ENCODE measurements at regions not wholly inside any gene's neighbourhood (a gene's known extent, or its start where the extent isn't known, plus 50 kb on each side); places are given as distances from the start of the nearest gene placed in this dataset.

DNA sequence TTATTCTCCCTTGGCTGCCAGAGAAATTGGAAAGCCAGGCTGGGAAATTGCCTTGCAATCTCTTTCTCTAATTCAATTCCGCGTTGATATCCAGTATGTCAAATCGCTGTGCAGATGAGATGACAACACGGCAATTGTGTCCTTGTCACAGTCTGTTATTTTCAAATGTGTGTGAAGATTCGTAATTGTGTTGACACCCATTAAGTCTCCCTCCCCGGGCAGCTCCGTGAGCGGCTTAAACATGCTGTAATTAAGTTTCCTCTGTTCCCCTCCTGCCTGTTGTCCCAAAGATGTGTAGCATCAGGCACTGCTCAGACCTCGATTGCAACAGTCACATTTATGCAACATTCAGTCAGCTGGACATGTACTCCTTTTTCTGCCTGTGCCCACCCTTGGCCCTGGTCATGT is 209.5 kb downstream of the LPIN1 start:
- H3K9me3 ChIP-seq (ENCODE audit: control insufficient read depth, low read length): peaks cover 14% of the 10 kb centered on the region
- Mint-ChIP-seq H3K9me3 (peaks cover 13% of the 10 kb centered on the region), H3K27me3 (ENCODE audit: insufficient read depth) (no peaks in the 10 kb centered on the region), H3K4me1 (peaks cover 31% of the 10 kb centered on the region), H3K4me3 (no peak overlapping the region), H3K27ac (no peak overlapping the region), H3K36me3 (ENCODE audit: low read depth) (no peaks in the 10 kb centered on the region)
- TF ChIP-seq, protein P1, sequence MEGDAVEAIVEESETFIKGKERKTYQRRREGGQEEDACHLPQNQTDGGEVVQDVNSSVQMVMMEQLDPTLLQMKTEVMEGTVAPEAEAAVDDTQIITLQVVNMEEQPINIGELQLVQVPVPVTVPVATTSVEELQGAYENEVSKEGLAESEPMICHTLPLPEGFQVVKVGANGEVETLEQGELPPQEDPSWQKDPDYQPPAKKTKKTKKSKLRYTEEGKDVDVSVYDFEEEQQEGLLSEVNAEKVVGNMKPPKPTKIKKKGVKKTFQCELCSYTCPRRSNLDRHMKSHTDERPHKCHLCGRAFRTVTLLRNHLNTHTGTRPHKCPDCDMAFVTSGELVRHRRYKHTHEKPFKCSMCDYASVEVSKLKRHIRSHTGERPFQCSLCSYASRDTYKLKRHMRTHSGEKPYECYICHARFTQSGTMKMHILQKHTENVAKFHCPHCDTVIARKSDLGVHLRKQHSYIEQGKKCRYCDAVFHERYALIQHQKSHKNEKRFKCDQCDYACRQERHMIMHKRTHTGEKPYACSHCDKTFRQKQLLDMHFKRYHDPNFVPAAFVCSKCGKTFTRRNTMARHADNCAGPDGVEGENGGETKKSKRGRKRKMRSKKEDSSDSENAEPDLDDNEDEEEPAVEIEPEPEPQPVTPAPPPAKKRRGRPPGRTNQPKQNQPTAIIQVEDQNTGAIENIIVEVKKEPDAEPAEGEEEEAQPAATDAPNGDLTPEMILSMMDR (conservative IDR thresholded peaks at IDR 0.05): no peak
- no peak overlapping the region for H3K4me3 ChIP-seq (ENCODE audit: low read length)
- H3K4me1 ChIP-seq (ENCODE audit: control insufficient read depth, insufficient read depth, low read length): peaks cover 8% of the 10 kb centered on the region
- H3K36me3 ChIP-seq (ENCODE audit: control insufficient read depth, insufficient read depth, low read length): no peaks in the 10 kb centered on the region
- no peak for DNase-seq
- 78 to 90% methylated on average over 4 to 9 of the region's 9 CpGs for WGBS, 2 experiments (ENCODE audit: insufficient coverage in 1 of 2, insufficient read length in 1 of 2)
- no peak overlapping the region for H3K9ac ChIP-seq (ENCODE audit: extremely low read depth, low read length, poor library complexity, severe bottlenecking)
- H3K27ac ChIP-seq (ENCODE audit: low read depth, low read length): no peak overlapping the region
- no peaks in the 10 kb centered on the region for H3K27me3 ChIP-seq (ENCODE audit: control insufficient read depth, insufficient read depth, low read length, poor library complexity, severe bottlenecking)

GRCh38 chr2:11962707-11963328 is 216.4 kb downstream of the LPIN1 start:
- H3K27me3 Mint-ChIP-seq (ENCODE audit: insufficient read depth): no peaks in the 10 kb centered on the region

GRCh38 chr2:11963966-11964365 is 217.5 kb downstream of the LPIN1 start:
- Histone ChIP-seq H3K27me3 (ENCODE audit: control insufficient read depth, insufficient read depth, low read length, poor library complexity, severe bottlenecking) (no peaks in the 10 kb centered on the region), H3K36me3 (ENCODE audit: control insufficient read depth, insufficient read depth, low read length) (no peaks in the 10 kb centered on the region), H3K9me3 (ENCODE audit: control insufficient read depth, low read length) (no peaks in the 10 kb centered on the region), H3K9ac (ENCODE audit: extremely low read depth, low read length, poor library complexity, severe bottlenecking) (no peak overlapping the region), H3K27ac (ENCODE audit: low read depth, low read length) (no peak overlapping the region), H3K4me3 (ENCODE audit: low read length) (no peak overlapping the region), H3K4me1 (ENCODE audit: control insufficient read depth, insufficient read depth, low read length) (peaks cover 11% of the 10 kb centered on the region)
- no peak overlapping the region for H3K27ac Mint-ChIP-seq
- no peaks in the 10 kb centered on the region for H3K27me3 Mint-ChIP-seq (ENCODE audit: insufficient read depth)
- no peaks in the 10 kb centered on the region for H3K9me3 Mint-ChIP-seq
- no peak for DNase-seq
- TF ChIP-seq, protein P1 (conservative IDR thresholded peaks at IDR 0.05): no peak
- H3K4me3 Mint-ChIP-seq: no peak overlapping the region
- WGBS, 2 experiments (ENCODE audit: insufficient coverage in 1 of 2, insufficient read length in 1 of 2): 100% methylated on average over 1 of the region's 1 CpG; no CpG with 5 or more reads in 1 of the 2 experiments
- no peaks in the 10 kb centered on the region for H3K36me3 Mint-ChIP-seq (ENCODE audit: low read depth)
- peaks cover 8% of the 10 kb centered on the region for H3K4me1 Mint-ChIP-seq

More at GRCh38 chr2:11962707-11963328, 216.4 kb downstream of the LPIN1 start:
- Mint-ChIP-seq H3K9me3 (no peaks in the 10 kb centered on the region), H3K27ac (no peak overlapping the region), H3K4me3 (no peak overlapping the region), H3K4me1 (peaks cover 5% of the 10 kb centered on the region), H3K36me3 (ENCODE audit: low read depth) (no peaks in the 10 kb centered on the region)
- Histone ChIP-seq H3K9ac (ENCODE audit: extremely low read depth, low read length, poor library complexity, severe bottlenecking) (no peak overlapping the region), H3K9me3 (ENCODE audit: control insufficient read depth, low read length) (no peaks in the 10 kb centered on the region), H3K27ac (ENCODE audit: low read depth, low read length) (no peak overlapping the region), H3K4me3 (ENCODE audit: low read length) (no peak overlapping the region), H3K4me1 (ENCODE audit: control insufficient read depth, insufficient read depth, low read length) (peaks cover 2% of the 10 kb centered on the region), H3K27me3 (ENCODE audit: control insufficient read depth, insufficient read depth, low read length, poor library complexity, severe bottlenecking) (no peaks in the 10 kb centered on the region), H3K36me3 (ENCODE audit: control insufficient read depth, insufficient read depth, low read length) (no peaks in the 10 kb centered on the region)
- TF ChIP-seq, protein P1 (conservative IDR thresholded peaks at IDR 0.05): no peak
- WGBS, 2 experiments (ENCODE audit: insufficient coverage in 1 of 2, insufficient read length in 1 of 2): 94% methylated on average over 8 to 10 of the region's 10 CpGs
- DNase-seq: no peak

Measured in endodermal cell (in vitro differentiated cells).